ENCODE measurements at regions not wholly inside any gene's neighbourhood (a gene's known extent, or its start where the extent isn't known, plus 50 kb on each side); places are given as distances from the start of the nearest gene placed in this dataset.
"Not testable (repeated sequence)": the region's sequence is repeated elsewhere in the genome, so short reads cannot be mapped to it uniquely, and the experiment has no call there.

DNA sequence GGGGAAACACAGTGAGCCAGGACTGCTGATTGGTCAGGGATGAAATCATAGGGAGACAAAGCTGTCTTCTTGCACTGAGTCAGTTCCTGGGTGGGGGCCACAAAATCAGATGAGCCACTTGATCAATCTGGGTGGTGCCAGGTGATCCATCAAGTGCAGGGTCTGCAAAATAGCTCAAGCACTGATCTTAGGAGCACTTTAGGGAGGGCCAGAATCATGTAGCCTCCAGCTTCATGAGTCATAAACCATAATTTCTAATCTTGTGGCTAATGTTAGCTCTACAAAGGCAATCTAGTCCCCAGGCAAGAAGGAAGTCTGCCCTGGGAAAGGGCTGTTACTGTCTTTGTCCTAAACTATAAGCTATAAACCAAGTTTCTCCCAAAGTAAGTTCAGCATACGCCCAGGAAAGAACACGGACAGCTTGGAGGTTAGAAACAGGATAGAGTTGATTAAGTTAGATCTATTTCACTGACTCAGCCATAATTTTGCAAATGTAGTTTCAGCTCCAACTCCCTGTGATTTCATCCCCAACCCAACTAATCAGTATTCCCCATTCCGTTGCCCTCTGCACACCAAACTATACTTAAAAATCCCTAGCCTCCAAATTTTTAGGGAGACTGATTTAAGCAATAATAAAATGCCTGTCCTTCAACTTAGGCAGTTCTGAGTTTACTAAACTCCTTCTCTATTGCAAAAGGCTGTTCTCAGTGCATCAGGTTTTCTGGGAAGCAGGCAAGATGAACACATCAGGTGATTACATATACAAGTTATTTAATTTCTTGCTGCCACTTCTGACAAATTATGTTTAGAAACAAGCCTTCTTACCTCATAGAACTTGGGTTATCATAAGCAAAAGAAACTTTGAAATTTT lies 226.9 kb upstream of the SPOPL start:
- no peak for DNase-seq

DNA sequence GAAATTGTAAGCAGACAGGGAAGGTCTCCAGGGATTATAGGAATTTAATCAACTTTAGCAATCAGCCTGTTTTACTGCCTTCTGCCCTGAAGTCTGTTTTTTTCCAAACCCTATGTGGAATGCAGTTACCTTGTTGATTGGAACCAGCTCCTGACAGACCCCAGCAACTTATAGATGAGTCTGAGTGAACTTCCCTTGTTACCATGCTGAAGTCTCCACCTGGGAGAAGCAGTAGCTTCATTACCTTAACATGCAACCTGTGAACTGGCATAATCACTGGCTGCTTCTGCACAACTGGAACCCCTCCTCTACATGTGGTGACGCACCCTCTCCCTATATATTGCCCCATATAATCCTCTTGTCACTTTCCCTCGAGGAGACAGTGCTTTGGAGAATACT lies 226.3 kb upstream of the SPOPL start:
- DNase-seq: no peak

DNA sequence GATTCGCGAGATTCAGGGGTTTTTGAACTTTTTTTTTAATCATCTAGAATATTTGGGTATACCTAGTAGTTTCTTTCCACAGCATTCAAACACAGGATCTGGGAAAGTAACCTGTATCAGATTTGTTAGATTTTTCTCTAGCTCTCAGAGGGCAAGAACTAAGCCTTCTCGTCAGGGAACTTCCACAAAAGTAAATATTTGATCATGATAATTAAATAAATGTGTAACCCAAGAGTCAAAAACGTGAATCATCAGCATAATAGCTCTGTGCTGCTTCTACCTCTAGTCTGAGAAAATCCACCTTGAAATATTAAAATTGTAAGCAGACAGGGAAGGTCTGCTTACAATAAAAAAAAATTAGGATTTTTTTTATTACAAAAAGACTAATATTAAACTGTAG lies 225.7 kb upstream of the SPOPL start:
- DNase-seq: no peak

DNA sequence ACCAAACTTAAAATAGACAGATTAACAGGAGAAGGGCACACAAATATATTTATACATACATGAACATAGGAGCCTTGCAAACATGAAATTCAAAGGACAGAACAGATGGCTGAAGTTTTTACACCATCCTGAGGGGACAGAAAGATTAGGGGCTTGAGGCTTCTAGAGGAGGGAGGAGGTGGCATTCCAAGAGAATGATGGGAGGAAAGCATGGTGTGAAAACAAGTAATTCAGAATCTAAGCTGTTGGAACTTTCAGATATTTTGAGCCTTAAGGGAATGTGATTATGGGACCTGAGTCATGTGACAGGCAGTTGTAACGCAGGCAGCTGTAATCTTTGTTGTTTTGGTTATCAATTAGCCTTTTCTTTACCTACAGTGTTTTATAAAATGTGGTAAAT lies 225.2 kb upstream of the SPOPL start:
- no peak for DNase-seq

DNA sequence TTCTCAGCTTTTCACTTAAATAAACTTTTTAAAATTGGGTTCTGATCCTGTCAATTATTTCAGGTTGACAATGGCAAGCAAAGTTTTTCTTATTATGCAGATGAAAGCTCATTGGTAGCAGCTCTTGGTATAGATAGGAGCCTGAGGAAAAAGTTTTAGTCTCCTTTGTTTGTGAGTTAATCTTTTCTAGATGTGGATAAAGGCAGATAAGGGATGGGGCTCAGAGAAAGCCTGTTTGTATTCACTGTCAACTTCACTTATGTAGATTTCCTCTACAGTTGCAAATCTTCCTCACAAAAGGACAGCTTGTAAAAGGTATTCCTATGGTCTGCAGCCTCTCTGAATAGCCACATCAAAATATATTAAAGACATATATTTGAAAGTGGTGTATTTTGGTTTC lies 224.5 kb upstream of the SPOPL start:
- DNase-seq: no peak

DNA sequence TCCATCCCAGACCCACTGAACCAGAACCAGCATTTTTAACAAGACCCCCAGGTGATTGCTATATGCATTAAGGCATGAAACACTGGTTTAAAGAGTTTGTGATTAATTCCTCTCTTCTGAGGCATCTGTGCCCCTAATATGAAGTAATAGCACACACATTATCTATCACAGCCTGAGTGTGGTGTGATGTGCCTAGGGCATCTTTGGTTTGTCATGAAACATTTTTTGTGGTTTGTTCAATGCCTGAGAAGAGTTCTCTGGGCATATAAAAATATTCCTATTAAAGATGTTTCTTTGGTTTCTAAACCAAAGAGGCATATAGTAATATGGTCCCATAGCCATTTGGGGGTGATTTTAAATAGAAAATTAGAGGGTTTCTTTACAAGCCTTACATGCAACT lies 221.7 kb upstream of the SPOPL start:
- no peak for DNase-seq

DNA sequence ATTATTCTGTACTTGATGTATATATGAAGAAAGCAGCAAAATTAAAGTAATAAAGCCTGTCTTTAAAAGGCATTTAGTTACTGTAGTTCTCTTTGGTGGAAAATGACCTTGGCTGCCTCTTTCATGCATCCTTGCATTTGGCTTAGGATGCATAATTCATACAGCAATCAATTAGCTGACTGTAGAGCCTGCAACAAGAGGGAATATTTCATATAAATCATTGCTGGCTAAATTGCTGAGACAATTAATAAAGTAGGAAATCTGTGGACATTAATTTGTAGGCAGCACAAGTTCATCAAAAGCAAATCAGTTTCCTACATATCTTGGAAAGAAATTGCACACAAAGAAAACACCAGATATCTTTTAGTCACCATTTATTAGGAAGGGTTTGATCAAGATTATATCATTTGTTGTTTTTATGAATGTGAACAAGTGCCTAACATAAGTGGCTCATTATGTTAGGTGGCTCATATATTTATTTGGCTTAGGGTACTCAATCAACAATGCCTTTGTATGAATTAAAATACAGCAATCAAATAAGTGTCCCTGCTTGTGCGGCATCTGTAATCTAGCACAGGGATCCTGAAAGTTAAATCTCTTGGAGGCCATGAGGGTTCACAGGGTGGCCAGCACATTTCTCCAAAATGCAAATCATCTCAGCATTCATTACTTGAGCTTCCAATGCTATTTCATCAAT lies 220.4 kb upstream of the SPOPL start:
- DNase-seq: no peak

DNA sequence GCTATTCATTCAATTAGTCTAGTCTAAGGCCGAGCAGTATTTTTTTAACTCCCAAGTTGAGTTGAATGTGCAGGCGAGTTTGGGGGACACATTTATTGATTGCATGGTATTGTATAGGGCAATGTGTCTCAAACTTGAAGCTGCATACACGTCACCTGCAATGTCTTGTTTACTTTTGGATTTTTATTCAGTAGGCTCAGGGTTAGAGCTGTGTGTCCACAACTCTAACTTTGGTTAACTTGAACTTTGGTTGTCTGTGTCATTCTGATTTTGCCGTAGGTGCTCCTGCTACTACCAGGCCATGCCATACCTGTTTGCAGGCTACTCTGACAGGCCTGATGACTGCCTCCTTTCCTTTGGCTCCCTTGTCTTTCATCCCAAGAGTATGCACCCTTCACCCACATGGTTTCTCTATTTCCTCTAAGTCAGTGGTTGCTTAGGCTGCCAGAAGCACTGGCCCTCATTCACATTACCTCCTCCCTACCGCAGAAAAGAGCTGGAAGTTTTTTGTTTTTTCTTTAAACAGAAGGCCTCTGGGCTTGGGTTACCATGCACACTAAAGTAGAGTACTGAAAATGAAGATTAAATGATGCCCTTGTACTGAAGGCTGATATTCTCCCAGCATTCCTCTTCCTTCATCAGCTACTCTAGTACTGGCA lies 219.4 kb upstream of the SPOPL start:
- DNase-seq: no peak

DNA sequence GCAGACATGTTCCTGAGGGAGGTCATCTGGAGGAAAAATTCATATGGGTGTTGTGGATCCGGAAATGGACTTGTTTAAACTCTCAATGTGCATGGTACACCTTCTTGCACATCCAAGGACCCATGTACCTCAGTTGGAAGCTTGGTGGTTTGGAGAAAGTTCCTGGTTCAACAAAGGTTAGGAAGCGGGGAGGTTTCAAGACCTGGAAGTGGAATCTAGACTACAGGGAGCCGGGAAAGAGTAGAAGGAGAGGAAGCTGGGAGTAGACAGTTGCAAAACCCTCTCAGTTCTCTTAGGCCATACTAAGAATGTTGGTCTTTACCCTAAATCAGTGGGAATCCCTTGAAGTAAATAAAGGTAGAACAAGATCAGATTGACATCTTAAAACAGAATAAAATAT lies 209.8 kb upstream of the SPOPL start:
- DNase-seq: no peak

DNA sequence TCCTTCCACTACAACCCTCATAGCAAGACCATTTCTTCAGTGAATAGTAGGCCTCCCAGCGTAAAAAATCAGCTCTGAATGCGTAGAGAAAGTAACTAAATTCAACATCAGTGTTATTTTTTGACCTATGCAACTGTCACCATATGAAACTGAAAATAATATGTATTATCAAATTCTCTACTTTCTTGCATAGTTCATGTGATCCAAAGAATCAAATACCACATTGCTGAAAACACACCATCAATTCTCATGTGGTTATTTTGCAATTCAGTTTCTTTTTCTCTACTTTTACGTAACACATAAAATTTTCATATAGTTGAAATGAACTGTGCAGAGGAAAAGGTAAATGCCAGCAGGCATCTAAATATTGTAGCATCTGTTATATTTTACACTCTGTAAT lies 208.5 kb upstream of the SPOPL start:
- DNase-seq: no peak

DNA sequence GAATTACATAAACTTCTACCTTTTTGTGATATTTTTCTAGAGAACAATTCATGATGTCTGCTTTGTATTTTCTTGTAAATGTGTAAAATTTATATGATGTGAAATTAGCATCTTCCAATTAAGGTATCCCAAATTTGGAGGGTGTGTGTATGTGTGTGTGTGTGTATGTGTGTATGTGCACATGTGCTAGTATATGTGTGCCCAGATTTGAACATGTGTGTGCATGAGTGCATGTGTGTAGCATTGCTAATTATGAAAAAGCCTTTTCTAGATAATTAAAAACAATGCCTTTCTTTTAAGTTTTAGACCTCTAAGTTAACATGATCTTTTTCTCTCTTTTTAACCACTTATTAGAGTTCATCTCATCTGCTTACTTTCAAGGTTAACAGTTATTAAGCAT lies 208.0 kb upstream of the SPOPL start:
- DNase-seq: no peak

DNA sequence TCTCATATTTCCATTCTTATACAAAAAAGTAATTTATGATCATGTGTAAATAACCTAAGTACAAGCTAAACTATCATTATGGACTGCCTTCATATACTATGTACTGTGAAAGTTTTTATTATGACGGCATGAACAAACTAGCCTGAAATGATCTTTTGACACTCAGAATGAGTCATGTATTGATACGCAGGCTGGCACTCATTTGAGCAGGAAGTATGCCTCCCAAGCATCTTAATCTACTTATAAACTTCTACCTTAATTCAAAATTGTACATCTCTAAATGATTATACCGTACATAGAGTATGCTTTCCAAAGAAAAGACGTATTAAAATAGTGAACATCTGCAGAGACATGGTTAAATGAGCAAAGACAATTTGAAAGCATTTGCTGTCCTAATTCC lies 207.1 kb upstream of the SPOPL start:
- no peak for DNase-seq

DNA sequence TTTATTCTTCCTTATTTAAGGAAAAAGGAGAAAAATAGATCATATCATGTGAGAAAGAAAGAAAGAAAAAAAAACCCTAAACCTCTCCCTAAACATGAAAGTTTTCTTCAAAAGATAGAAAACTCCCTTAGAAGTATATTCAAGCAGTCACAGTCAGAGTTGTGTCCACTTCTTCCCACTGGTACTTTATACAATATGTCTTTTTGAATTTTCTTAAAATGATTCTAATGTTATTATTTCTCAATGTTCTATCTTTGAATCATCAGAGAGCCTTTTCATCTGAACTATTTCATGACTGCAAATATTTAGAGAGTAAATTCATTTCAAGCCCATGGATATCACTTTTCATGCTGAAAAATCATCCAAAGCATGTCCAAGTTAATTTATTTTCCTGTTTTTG lies 205.2 kb upstream of the SPOPL start:
- DNase-seq: no peak

DNA sequence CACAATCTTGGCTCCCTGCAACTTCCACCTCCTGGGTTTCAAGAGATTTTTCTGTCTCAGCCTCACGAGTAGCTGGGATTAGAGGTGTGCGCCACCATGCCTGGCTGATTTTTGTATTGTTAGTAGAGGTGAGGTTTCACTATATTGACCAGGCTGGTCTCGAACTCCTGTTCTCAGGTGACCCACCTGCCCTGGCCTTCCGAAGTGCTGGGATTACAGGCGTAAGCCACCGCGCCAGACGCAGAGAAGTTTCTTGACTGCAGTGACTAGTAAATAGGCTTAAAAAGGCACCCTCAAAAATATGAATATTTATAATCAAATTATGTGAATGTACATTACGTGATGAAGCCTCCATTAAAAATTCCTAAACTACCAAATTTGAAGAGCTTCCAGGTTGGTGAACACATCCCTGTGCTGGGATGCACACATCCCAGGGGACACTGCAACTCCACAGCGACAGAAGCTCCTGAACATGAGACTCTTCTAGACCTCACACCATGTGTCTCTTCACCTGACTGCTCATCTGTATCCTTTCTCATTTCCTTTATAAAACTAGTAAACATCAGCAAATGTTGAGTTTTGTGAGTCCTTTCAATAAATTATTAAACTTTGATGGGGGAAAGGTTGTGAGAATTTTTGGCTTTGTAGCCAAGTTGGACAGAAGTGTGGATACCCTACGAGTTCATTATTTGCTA lies 203.3 kb upstream of the SPOPL start:
- DNase-seq: no peak

DNA sequence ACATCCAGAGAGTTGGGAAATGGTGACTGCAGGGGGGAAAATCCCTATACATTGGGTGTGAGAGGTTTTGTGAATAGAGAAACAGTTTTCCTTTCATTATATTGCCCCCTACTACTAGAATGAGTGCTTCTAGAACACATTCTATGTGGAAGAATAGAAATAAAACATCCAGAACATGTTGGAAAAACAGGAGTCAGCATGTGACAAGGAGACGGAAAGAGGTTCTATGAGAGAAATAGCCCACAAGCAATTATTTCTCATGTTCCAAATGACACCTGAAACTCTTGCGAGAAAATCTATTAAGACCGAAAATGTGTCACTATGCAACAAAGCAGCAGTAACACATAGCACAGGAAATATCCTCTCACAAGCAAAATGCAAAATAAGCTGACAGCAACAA lies 202.7 kb upstream of the SPOPL start:
- DNase-seq: no peak

DNA sequence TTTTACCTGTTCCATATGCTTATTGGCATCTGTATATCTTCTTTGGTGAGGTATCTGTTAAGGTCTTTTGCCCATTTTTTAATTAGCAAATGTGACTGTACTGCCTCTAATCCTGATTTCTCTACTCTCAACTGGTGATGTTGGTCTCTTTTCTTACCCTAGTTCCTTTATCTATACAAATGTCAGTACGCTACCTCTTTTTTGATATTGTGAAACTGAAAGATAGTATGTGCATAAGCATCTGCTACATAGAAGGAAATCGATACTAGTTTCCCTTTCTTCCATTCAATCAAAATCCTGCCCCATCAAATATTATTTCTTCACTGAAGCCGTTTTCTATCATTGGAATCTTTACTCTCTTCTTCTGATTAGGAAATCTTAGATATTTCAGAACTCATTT lies 194.9 kb upstream of the SPOPL start:
- no peak for DNase-seq

DNA sequence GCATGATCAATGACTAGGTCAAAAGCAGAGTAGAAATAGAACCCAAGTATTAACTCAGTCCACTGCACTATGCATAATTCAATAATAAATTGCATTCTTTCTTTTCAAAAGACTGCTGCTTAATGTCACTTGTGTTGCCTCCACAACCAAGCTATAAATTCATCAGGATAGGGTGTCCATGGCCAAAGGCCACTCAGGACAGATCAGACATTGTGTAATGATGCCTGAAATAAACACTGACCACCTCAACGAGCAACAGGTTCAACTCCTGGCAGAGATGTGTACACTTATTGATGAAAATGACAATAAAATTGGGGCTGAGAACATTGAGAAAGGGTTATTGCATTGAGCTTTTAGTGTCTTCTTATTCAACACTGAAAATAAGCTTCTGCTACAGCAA lies 194.5 kb upstream of the SPOPL start:
- DNase-seq: no peak

DNA sequence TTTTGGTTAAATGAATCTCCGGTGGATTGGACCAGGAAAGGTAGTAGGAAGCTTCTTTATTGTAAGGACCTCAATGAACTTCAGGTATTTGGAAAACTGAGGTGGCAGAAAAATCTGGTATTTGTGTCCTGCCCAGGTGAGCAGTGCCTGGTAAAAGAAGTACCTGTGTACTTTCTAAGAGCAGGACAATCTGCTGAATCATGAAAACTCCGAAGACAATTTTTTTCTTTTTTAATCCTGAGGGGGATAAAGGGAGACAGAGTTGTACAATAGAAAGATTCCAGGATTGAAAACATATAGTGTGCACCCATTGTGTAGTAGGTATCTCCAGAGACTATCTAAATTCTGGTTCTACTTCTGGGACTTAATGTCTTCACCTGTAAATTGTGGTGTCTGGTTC lies 191.8 kb upstream of the SPOPL start:
- no peak for DNase-seq

DNA sequence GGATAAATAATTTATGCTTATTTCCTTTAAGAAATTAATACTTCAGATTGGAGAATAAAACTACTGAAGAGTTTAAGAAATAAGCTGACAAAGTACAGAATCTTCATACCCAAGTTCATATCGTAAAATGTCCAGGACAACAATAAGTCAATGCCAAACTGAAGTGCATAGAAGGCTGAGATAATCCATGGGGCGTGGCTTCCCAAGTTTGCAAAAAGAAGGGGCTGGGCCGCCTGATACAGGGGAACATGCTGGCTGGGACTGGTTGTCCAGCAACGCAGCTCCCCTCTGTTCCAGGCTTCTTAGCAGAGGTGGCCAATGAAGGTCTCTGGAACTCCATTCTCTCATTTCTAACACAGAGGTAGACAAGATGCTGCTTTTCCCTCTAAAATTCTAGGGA lies 189.5 kb upstream of the SPOPL start:
- DNase-seq: no peak

DNA sequence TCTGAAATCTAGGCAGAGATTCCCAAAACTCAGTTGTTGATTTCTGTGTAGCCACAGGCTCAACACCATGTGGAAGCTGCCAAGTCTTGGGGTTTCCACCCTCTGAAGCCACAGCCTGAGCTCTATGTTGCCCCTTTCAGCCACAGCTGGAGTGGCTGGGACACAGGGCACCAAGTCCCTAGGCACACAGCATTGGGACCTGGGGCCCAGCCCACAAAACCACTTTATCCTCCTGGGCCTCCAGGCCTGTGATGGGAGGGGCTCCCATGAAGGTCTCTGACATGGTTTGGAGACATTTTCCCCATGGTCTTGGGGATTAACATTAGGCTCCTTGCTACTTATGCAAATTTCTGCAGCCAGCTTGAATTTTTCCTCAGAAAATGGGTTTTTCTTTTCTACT lies 186.0 kb upstream of the SPOPL start:
- not testable (repeated sequence) for DNase-seq

DNA sequence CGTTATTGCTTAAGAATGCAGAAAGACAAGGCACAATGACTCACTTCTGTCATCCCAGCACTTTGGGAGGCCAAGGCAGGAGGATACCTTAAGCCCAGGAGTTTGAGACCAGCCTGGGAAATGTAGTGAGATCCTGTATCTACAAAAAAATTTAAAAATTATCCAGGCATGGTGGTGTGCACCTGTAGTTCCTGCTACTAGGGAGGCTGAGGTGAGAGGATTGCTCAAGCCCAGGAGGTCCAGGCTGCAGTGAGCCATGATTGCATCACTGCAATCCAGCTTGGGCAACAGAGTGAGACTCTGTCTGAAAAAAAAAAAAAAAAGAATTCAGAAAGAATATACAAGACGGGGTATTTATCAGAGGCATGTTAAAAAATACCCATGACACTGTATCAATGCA lies 182.0 kb upstream of the SPOPL start:
- DNase-seq: no peak

DNA sequence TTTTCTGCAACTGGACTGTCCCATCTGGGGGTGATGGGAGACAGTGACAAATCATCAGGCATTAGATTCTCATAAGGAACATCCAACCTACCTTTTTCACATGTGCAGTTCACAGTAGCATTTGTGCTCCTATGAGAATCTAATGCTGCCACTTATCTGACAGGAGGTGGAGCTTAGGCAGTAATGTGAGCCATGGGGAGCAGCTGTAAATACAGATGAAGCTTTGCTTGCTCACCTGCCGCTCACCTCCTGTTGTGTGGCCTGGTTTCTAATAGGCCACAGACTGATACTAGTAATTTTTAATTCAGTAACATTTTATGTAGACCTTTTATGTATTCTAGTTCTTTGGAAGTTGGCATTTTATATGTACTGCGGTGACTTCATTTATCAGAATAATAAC lies 180.1 kb upstream of the SPOPL start:
- no peak for DNase-seq

DNA sequence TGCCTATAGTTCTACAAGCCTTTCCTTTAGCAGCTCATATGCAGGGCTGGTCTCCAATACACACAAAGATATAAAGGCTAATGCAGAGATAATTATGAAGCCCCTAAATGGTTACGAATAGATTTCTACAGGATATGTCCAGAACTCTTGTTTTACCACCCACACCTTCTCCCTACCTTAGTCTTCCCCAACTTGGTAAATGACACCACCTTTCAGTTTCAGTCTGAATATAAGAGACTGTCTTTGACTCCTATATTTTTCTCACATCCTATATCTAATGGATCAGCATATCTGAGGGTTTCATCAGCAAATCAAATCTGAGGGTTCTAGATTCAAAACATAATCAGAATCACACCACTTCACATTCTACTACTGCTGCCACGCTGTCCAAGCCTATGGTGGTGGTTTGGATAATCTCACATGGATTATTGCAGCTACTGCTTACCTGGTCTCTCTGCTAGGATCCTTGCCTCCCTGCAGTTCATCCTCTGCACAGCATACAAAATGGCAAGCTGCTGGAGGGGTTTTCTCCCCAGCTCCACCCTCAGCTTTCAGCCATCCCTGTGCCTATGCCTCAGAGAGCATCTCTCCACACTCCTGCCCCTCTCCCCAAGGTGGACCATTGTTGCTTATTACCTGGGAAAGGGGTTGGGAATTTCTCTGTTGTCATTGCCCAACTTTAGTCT lies 178.0 kb upstream of the SPOPL start:
- DNase-seq: no peak
